Ishikawa (cell line): ENCODE measurements at regions not wholly inside any gene's neighbourhood (a gene's known extent, or its start where the extent isn't known, plus 50 kb on each side); places are given as distances from the start of the nearest gene placed in this dataset.

Source experiments
- CEBPB ChIP-seq: IDR thresholded peaks from 2 replicates; pipeline ENCODE4 v1.6.1; 2012
- EGR1 ChIP-seq: IDR thresholded peaks from 2 replicates; pipeline ENCODE4 v1.6.1; 2012
- EP300 ChIP-seq: IDR thresholded peaks from 2 replicates; pipeline ENCODE4 v1.6.1; 2012; ENCODE audit warnings: borderline replicate concordance
- MAX ChIP-seq: IDR thresholded peaks from 2 replicates; pipeline ENCODE4 v1.6.1; 2012
- RAD21 ChIP-seq: IDR thresholded peaks from 2 replicates; pipeline ENCODE4 v1.6.1; 2012; ENCODE audit warnings: low read depth
- TAF1 ChIP-seq: IDR thresholded peaks from 2 replicates; pipeline ENCODE4 v1.6.1; 2012; ENCODE audit warnings: low read depth, mild to moderate bottlenecking
- USF1 ChIP-seq: IDR thresholded peaks from 2 replicates; pipeline ENCODE4 v1.6.1; 2012
- ZBTB7A ChIP-seq: IDR thresholded peaks from 2 replicates; pipeline ENCODE4 v1.6.1; 2012; ENCODE audit warnings: low read depth

DNA sequence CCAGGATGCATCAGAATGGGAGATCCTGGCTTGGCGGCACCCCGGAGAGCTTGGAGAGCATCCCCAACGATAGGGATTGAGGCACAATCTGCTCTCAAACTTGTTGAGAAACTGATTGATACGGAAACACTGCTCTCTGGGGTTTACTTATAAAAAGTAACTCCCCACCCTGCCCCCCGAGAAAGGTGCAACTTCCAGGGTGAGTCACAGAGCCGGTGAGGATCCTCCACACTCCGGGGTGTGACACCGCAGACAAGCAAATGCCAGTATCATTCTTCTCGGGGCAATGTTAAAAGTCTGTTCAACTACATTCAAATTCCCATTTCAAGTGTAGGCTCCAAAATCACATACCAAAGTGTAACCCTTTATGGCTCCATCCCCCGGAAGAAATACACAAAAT lies 84.4 kb upstream of the MLN start:
- TF ChIP-seq ZBTB7A (no peak), USF1 (no peak), RAD21 (no peak), TAF1 (no peak), CEBPB (no peak), MAX (no peak), EGR1 (no peak), EP300 (no peak)
